Progenitor cell of endocrine pancreas (in vitro differentiated cells): ENCODE measurements at regions not wholly inside any gene's neighbourhood (a gene's known extent, or its start where the extent isn't known, plus 50 kb on each side); places are given as distances from the start of the nearest gene placed in this dataset.

Source experiments
- DNase-seq: peaks from one replicate; pipeline ENCODE4 v3.0.0; 2021; ENCODE audit warnings: low spot score; ENCODE audit not compliant: unreplicated experiment
- H3K27ac Mint-ChIP-seq: 2 replicates; pipeline ENCODE4 v1.8.0; 2021; ENCODE audit warnings: mild to moderate bottlenecking, moderate library complexity, mixed read lengths
- H3K27me3 Mint-ChIP-seq: 2 replicates; pipeline ENCODE4 v1.8.0; 2021; ENCODE audit warnings: mixed read lengths
- H3K36me3 Mint-ChIP-seq: 2 replicates; pipeline ENCODE4 v1.8.0; 2022; ENCODE audit warnings: mixed read lengths; ENCODE audit not compliant: insufficient read depth
- H3K4me1 Mint-ChIP-seq: 2 replicates; pipeline ENCODE4 v1.8.0; 2021; ENCODE audit warnings: low read depth, mixed read lengths
- H3K4me3 Mint-ChIP-seq: 2 replicates; pipeline ENCODE4 v1.8.0; 2021; ENCODE audit warnings: low read depth, mild to moderate bottlenecking, moderate library complexity, mixed read lengths
- H3K9me3 Mint-ChIP-seq: 2 replicates; pipeline ENCODE4 v1.8.0; 2021; ENCODE audit warnings: low read depth, mixed read lengths
- TF ChIP-seq, protein P1 (sequence below): fragments of 200-600 bp; sonication (generic); IDR thresholded peaks from one replicate; pipeline ENCODE4 v1.5.0; 2021; ENCODE audit warnings: antibody characterized with exemption, mild to moderate bottlenecking; ENCODE audit not compliant: unreplicated experiment

DNA sequence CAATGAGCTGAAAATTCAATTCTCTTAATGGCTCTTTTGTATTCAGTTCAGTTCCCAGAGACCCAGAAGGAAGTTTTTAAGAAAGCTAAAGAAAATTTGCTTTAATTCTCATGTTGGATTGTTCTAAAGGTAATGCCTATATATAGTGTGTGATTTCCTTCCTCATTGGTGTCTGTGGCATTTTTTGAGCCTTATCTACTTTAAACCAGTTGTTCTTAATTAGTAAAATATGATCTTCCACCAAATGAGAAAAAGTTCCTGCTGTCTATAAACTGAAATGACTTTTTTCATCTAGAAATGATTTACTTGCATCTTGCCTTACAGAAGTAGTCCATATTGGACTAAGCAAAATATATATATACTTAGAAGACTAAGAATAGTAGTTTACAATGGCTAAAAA is 622.1 kb upstream of the KIRREL3 start:
- Mint-ChIP-seq H3K4me1 (peaks cover 2% of the 10 kb centered on the region), H3K9me3 (no peaks in the 10 kb centered on the region), H3K36me3 (no peaks in the 10 kb centered on the region), H3K4me3 (no peak overlapping the region), H3K27ac (no peak overlapping the region), H3K27me3 (no peaks in the 10 kb centered on the region)
- TF ChIP-seq, protein P1, sequence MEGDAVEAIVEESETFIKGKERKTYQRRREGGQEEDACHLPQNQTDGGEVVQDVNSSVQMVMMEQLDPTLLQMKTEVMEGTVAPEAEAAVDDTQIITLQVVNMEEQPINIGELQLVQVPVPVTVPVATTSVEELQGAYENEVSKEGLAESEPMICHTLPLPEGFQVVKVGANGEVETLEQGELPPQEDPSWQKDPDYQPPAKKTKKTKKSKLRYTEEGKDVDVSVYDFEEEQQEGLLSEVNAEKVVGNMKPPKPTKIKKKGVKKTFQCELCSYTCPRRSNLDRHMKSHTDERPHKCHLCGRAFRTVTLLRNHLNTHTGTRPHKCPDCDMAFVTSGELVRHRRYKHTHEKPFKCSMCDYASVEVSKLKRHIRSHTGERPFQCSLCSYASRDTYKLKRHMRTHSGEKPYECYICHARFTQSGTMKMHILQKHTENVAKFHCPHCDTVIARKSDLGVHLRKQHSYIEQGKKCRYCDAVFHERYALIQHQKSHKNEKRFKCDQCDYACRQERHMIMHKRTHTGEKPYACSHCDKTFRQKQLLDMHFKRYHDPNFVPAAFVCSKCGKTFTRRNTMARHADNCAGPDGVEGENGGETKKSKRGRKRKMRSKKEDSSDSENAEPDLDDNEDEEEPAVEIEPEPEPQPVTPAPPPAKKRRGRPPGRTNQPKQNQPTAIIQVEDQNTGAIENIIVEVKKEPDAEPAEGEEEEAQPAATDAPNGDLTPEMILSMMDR = no peak
- DNase-seq = no peak

DNA sequence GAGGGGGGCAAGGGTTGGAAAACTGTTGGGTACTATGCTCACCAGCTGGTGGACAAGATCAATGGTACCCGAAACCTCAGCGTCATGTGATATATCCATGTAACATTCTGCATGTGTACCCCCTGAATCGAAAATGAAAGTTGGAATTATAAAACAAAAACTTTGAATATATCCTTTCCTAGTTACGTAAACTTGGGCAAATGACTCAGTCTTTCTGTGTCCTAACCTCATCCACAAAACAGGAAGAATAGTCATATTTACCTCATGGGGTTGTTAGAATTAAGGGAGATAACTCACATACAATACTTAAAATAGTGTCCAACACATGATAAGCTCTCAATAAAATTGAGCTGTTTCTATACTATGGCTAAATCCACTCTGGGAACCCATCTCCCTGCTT is 620.1 kb upstream of the KIRREL3 start:
- H3K27ac Mint-ChIP-seq = no peak overlapping the region
- H3K9me3 Mint-ChIP-seq = no peaks in the 10 kb centered on the region
- no peak for DNase-seq
- H3K4me1 Mint-ChIP-seq = peaks cover 2% of the 10 kb centered on the region
- H3K27me3 Mint-ChIP-seq = no peaks in the 10 kb centered on the region
- TF ChIP-seq, protein P1 = no peak
- H3K4me3 Mint-ChIP-seq = no peak overlapping the region
- H3K36me3 Mint-ChIP-seq = no peaks in the 10 kb centered on the region

GRCh38 chr11:127619946-127620345 is 619.4 kb upstream of the KIRREL3 start:
- no peaks in the 10 kb centered on the region for H3K36me3 Mint-ChIP-seq
- TF ChIP-seq, protein P1 = no peak
- no peaks in the 10 kb centered on the region for H3K27me3 Mint-ChIP-seq
- DNase-seq = no peak
- H3K27ac Mint-ChIP-seq = no peak overlapping the region
- H3K4me3 Mint-ChIP-seq = no peak overlapping the region
- no peaks in the 10 kb centered on the region for H3K4me1 Mint-ChIP-seq
- no peaks in the 10 kb centered on the region for H3K9me3 Mint-ChIP-seq

DNA sequence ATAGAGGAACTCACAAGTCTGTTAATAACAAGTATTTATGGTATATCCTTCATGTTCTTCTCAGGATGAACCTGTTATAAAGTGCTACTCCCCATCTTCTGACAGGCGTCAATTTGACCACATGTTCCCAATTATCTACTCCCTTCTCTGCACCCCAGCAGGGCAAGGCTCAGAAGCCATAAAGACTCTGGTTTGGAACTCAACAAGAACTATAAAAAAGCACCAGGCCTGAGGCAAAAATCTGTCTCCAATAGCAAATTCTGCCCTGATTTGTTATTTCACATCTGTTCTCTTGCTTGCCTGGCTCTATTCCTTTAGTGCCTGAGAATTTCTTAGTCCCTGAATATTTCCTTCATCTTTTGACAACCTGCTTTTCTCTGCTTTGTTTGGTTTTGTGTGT is 618.2 kb upstream of the KIRREL3 start:
- Mint-ChIP-seq H3K27me3 (no peaks in the 10 kb centered on the region), H3K4me1 (no peaks in the 10 kb centered on the region), H3K9me3 (no peaks in the 10 kb centered on the region), H3K27ac (no peak overlapping the region), H3K36me3 (no peaks in the 10 kb centered on the region), H3K4me3 (no peak overlapping the region)
- TF ChIP-seq, protein P1 = no peak
- DNase-seq = no peak

DNA sequence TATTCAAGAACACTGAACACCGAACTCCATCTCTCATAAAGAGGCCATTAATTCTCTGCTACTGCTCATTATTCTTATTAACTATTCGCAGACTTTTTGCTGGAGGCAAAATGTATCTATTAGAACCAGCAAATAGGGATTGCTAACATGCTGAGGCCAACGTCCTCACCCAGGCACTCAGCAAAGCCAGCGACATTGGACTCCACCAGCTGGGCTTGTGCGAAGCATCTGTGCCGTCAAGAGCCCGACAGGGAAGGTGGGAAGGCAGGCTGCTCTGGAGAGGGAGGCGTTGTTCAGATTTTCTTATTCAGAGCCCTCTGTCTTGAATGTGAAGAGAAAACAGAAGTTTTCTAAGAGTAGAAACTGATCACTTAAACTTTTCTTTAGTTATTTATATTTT is 615.6 kb upstream of the KIRREL3 start:
- H3K4me3 Mint-ChIP-seq = no peak overlapping the region
- no peaks in the 10 kb centered on the region for H3K36me3 Mint-ChIP-seq
- H3K27me3 Mint-ChIP-seq = no peaks in the 10 kb centered on the region
- no peaks in the 10 kb centered on the region for H3K9me3 Mint-ChIP-seq
- H3K4me1 Mint-ChIP-seq = no peaks in the 10 kb centered on the region
- DNase-seq = no peak
- TF ChIP-seq, protein P1 = no peak
- no peak overlapping the region for H3K27ac Mint-ChIP-seq
